HepG2 (cell line): ENCODE measurements at regions not wholly inside any gene's neighbourhood (a gene's known extent, or its start where the extent isn't known, plus 50 kb on each side); places are given as distances from the start of the nearest gene placed in this dataset.

Experiments
- ATAC-seq: fragments of 200-7000 bp; cut with Tn5 transposase; 3 replicates; pipeline ENCODE4 v1.9.1; 2020; ENCODE audit warnings: mild to moderate bottlenecking, moderate library complexity
- BruUV-seq: library from RNA; stranded (reverse); fragments of 400-500 nt; replicated peaks from 2 replicates; lab custom pipeline; 2021; lab: Mats Ljungman, UMichigan
- CTCF ChIA-PET: fragments of 300-600 bp; formaldehyde crosslinking; extraction: SDS; loops from one replicate; lab custom pipeline; 2021; ENCODE audit warnings: low total read pairs, inconsistent platforms, low intra/inter-chr PET ratio; lab: Yijun Ruan, JAX
- POLR2A ChIA-PET: fragments of 350-600 bp; sonication (Branson Sonifier 250); formaldehyde crosslinking; loops from one replicate; lab custom pipeline; 2020; ENCODE audit warnings: antibody characterized with exemption, inconsistent platforms; lab: Yijun Ruan, JAX
- DNase-seq: peaks from one replicate; pipeline ENCODE4 v3.0.0-alpha.2; 2015; ENCODE audit warnings: low spot score
- FAIRE-seq: peaks from 3 replicates; lab custom pipeline; 2011; peaks lifted over from hg19 to GRCh38; lab: Jason Lieb, UNC
- H2AFZ ChIP-seq: one replicate; pipeline ENCODE4 v1.6.1; 2011; ENCODE audit warnings: low read length, inconsistent platforms
- H3K27ac ChIP-seq: fragments of 300-600 bp; 3 replicates; pipeline ENCODE4 v1.8.0; 2011; ENCODE audit warnings: mixed run types, mild to moderate bottlenecking, mixed read lengths, low read length, inconsistent platforms; ENCODE audit not compliant: insufficient read depth; ENCODE audit errors: extremely low read length
- H3K27me3 ChIP-seq, 2 experiments: fragments of 200-600 bp in 1 of 2; 2 replicates in 1 of 2; 3 replicates in 1 of 2; pipeline versions ENCODE4 v1.6.0 to v1.8.0; 2011; ENCODE audit warnings: low read length in 2 of 2, mild to moderate bottlenecking in 2 of 2, moderate library complexity in 2 of 2, inconsistent platforms in 1 of 2; ENCODE audit not compliant: insufficient read depth in 2 of 2, control insufficient read depth in 1 of 2
- H3K36me3 ChIP-seq, 2 experiments: fragments of 200-600 bp in 1 of 2; replicated peaks in 1 of 2; 2 replicates in 1 of 2; 3 replicates in 1 of 2; pipeline versions ENCODE4 v1.5.1 to v1.8.0; 2011; ENCODE audit warnings: low read length in 2 of 2, inconsistent platforms in 1 of 2; ENCODE audit not compliant: insufficient read depth in 2 of 2, control insufficient read depth in 1 of 2
- H3K4me1 ChIP-seq: 2 replicates; pipeline ENCODE4 v1.5.1; 2012; ENCODE audit warnings: low read length, inconsistent platforms; ENCODE audit not compliant: insufficient read depth
- H3K4me2 ChIP-seq: 2 replicates; pipeline ENCODE4 v1.6.0; 2011; ENCODE audit warnings: low read depth, low read length, inconsistent platforms
- H3K4me3 ChIP-seq, 3 experiments: fragments of 200-600 bp in 1 of 3; sonication (generic), shearing (Covaris generic) in 1 of 3; replicated peaks in 1 of 3; 2 replicates each; pipeline ENCODE4 v1.5.1; 2011 to 2016; ENCODE audit warnings: low read length in 3 of 3, inconsistent platforms in 2 of 3, low read depth in 2 of 3, mild to moderate bottlenecking in 2 of 3, control low read depth in 1 of 3, mixed read lengths in 1 of 3; ENCODE audit not compliant: insufficient read depth in 1 of 3
- H3K79me2 ChIP-seq: one replicate; pipeline ENCODE4 v1.6.1; 2011; ENCODE audit warnings: low read length, inconsistent platforms; ENCODE audit not compliant: insufficient read depth
- H3K9ac ChIP-seq: 2 replicates; pipeline ENCODE4 v1.6.0; 2011; ENCODE audit warnings: mild to moderate bottlenecking, low read depth, low read length, inconsistent platforms; ENCODE audit not compliant: insufficient read depth
- H3K9me3 ChIP-seq: 2 replicates; pipeline ENCODE4 v1.5.1; 2012; ENCODE audit warnings: mild to moderate bottlenecking, low read length
- H4K20me1 ChIP-seq: 2 replicates; pipeline ENCODE4 v1.6.0; 2011; ENCODE audit warnings: inconsistent platforms, mild to moderate bottlenecking, low read length, moderate library complexity; ENCODE audit not compliant: insufficient read depth
- ZNF282 ChIP-seq: fragments of 450-650 bp; IDR thresholded peaks from 2 replicates; pipeline ENCODE4 v1.6.1; 2018; ENCODE audit not compliant: partially characterized antibody
- WGBS: methylation state at CpG from one replicate; pipeline ENCODE4 v1.1.6; 2017; ENCODE audit warnings: low lambda C conversion rate; 5-methylcytosine and 5-hydroxymethylcytosine counted together
- in situ Hi-C: cut with HindIII; loops from 2 replicates; pipeline ENCODE4 v1.10.0; 2017; ENCODE audit warnings: low pct_unique_long_range_greater_than_20kb; ENCODE audit not compliant: extremely low pct_ligation_motif_present
- intact Hi-C: fragments of 100-400 bp; cut with micrococcal nuclease; formaldehyde crosslinking; loops from one replicate; pipeline ENCODE4 v1.10.0; 2022; ENCODE audit not compliant: unreplicated experiment
- TF ChIP-seq, protein P1 (sequence below): IDR thresholded peaks from 2 replicates; pipeline ENCODE4 v1.6.1; 2012; ENCODE audit warnings: low read depth, low read length, improper control_type of control experiment
- TF ChIP-seq, protein P2 (sequence below), 2 experiments: sonication (generic) in 1 of 2; formaldehyde crosslinking in 1 of 2; IDR thresholded peaks; 2 replicates each; pipeline versions ENCODE4 v1.4.0 to v1.6.1; 2016 to 2020; ENCODE audit warnings: borderline replicate concordance in 1 of 2, low read depth in 1 of 2, mild to moderate bottlenecking in 1 of 2, missing genetic modification reagents in 1 of 2

- TF ChIP-seq, protein P1, sequence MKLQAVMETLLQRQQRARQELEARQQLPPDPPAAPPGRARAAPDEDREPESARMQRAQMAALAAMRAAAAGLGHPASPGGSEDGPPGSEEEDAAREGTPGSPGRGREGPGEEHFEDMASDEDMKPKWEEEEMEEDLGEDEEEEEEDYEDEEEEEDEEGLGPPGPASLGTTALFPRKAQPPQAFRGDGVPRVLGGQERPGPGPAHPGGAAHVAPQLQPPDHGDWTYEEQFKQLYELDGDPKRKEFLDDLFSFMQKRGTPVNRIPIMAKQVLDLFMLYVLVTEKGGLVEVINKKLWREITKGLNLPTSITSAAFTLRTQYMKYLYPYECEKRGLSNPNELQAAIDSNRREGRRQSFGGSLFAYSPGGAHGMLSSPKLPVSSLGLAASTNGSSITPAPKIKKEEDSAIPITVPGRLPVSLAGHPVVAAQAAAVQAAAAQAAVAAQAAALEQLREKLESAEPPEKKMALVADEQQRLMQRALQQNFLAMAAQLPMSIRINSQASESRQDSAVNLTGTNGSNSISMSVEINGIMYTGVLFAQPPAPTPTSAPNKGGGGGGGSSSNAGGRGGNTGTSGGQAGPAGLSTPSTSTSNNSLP, result no peak
Measured at GRCh38 chr2:104938231-104938941, 84.5 kb downstream of the POU3F3 start (continued).

- ATAC-seq (peak; percentile 52; the same call in 2 of the 3 replicates), DNase-seq (no peak), FAIRE-seq (no peak)
- Histone ChIP-seq H3K36me3 (no peaks in the 10 kb centered on the region), H4K20me1 (no peaks in the 10 kb centered on the region), H3K27ac (no peak overlapping the region), H3K9ac (no peak overlapping the region), H3K4me2 (no peak overlapping the region; the same call in 1 of the 2 replicates), H3K9me3 (no peaks in the 10 kb centered on the region), H3K4me1 (peaks cover 8% of the 10 kb centered on the region; the same call in 1 of the 2 replicates), H3K27me3 (peaks cover 0 to 26% of the 10 kb centered on the region in 2 experiments; a peak in 3 of 5 replicates), H3K79me2 (no peaks in the 10 kb centered on the region), H2AFZ (no peak overlapping the region), H3K4me3 (no peak overlapping the region)
- WGBS, result 35% methylated on average over 11 of the region's 11 CpGs
- in situ Hi-C loops, result loop anchor here (25.0 kb wide), 1 partner anchor 1777 kb away; no protein-coding TSS in a partner anchor
- no TSS peak for BruUV-seq
- no peak for TF ChIP-seq ZNF282
- TF ChIP-seq, protein P2, sequence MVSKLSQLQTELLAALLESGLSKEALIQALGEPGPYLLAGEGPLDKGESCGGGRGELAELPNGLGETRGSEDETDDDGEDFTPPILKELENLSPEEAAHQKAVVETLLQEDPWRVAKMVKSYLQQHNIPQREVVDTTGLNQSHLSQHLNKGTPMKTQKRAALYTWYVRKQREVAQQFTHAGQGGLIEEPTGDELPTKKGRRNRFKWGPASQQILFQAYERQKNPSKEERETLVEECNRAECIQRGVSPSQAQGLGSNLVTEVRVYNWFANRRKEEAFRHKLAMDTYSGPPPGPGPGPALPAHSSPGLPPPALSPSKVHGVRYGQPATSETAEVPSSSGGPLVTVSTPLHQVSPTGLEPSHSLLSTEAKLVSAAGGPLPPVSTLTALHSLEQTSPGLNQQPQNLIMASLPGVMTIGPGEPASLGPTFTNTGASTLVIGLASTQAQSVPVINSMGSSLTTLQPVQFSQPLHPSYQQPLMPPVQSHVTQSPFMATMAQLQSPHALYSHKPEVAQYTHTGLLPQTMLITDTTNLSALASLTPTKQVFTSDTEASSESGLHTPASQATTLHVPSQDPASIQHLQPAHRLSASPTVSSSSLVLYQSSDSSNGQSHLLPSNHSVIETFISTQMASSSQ (IDR thresholded peaks at IDR 0.05; ENCODE audit: low read depth), result peak; percentile 39
- TF ChIP-seq, protein P2 (CRISPR knock-in tag; IDR thresholded peaks at IDR 0.05; ENCODE audit: borderline replicate concordance), result no peak
- ChIA-PET POLR2A (no interaction called here), CTCF (no interaction called here)
- intact Hi-C loops, result loop anchor here (10.0 kb wide), 1 partner anchor 905 kb away; no protein-coding TSS in a partner anchor
Measured at GRCh38 chr2:104939570-104940217, 85.8 kb downstream of the POU3F3 start.
